ENCODE measurements at regions not wholly inside any gene's neighbourhood (a gene's known extent, or its start where the extent isn't known, plus 50 kb on each side); places are given as distances from the start of the nearest gene placed in this dataset.

GRCh38 chr2:42954227-42954962 is 162.0 kb upstream of the HAAO start:
- TF ChIP-seq CTCF (IDR thresholded peaks at IDR 0.05; ENCODE audit: extremely low read depth in 1 of 2, insufficient read depth in 1 of 2, low read depth in 1 of 2, low read length in 2 of 2) (no peak), JUN (IDR thresholded peaks at IDR 0.05; ENCODE audit: borderline replicate concordance, insufficient read depth, insufficient read length, low read depth) (no peak), POLR2A (IDR thresholded peaks at IDR 0.05; ENCODE audit: low read depth, low read length) (no peak), EZH2 (IDR thresholded peaks at IDR 0.05; ENCODE audit: borderline replicate concordance, low read depth, low read length, severe bottlenecking) (no peak), FOS (IDR thresholded peaks at IDR 0.05; ENCODE audit: borderline replicate concordance, insufficient read depth, low read length) (no peak), MYC (IDR thresholded peaks at IDR 0.05; ENCODE audit: low read depth, low read length) (no peak), POLR2AphosphoS5 (IDR thresholded peaks at IDR 0.05; ENCODE audit: insufficient read depth, low read depth, low read length) (peak; percentile 60), MAX (IDR thresholded peaks at IDR 0.05; ENCODE audit: insufficient read depth, insufficient read length) (no peak), GATA2 (IDR thresholded peaks at IDR 0.05; ENCODE audit: insufficient read depth, insufficient read length, low read depth, low read length) (no peak)

All from endothelial cell of umbilical vein (primary cell).